ENCODE measurements at regions not wholly inside any gene's neighbourhood (a gene's known extent, or its start where the extent isn't known, plus 50 kb on each side); places are given as distances from the start of the nearest gene placed in this dataset.

- no peak for DNase-seq
- TF ChIP-seq CTCF (IDR thresholded peaks at IDR 0.05; ENCODE audit: low read depth, low read length, missing control alignments), result no peak
- H3K27ac ChIP-seq, result no peak overlapping the region
- H3K27me3 ChIP-seq (replicated peaks), result no peaks in the 10 kb centered on the region
- no peaks in the 10 kb centered on the region for H3K36me3 ChIP-seq (replicated peaks)
- in situ Hi-C loops (cut with HindIII; ENCODE audit: low pct_ligation_motif_present, low sequenced_read_pairs), result no loop called here
- no peak overlapping the region for H3K4me3 ChIP-seq (ENCODE audit: low read depth, low read length)
Observed at GRCh38 chr9:119765632-119766175, 396.5 kb upstream of the BRINP1 start.

GRCh38 chr9:119763260-119763659 lies 394.0 kb upstream of the BRINP1 start:
- no peak overlapping the region for H3K4me3 ChIP-seq (ENCODE audit: low read depth, low read length)
- TF ChIP-seq CTCF (IDR thresholded peaks at IDR 0.05; ENCODE audit: low read depth, low read length, missing control alignments), result no peak
- no peak for DNase-seq
- H3K27ac ChIP-seq, result no peak overlapping the region
- H3K36me3 ChIP-seq (replicated peaks), result no peaks in the 10 kb centered on the region
- in situ Hi-C loops (cut with HindIII; ENCODE audit: low pct_ligation_motif_present, low sequenced_read_pairs), result no loop called here
- H3K27me3 ChIP-seq (replicated peaks), result no peaks in the 10 kb centered on the region

GRCh38 chr9:119761812-119762211 lies 392.6 kb upstream of the BRINP1 start:
- DNase-seq, result no peak
- no peak for TF ChIP-seq CTCF (IDR thresholded peaks at IDR 0.05; ENCODE audit: low read depth, low read length, missing control alignments)

GRCh38 chr9:119758990-119759389 lies 389.8 kb upstream of the BRINP1 start:
- H3K4me3 ChIP-seq (ENCODE audit: low read depth, low read length), result no peak overlapping the region
- in situ Hi-C loops (cut with HindIII; ENCODE audit: low pct_ligation_motif_present, low sequenced_read_pairs), result no loop called here
- DNase-seq, result no peak
- no peak for TF ChIP-seq CTCF (IDR thresholded peaks at IDR 0.05; ENCODE audit: low read depth, low read length, missing control alignments)
- H3K27ac ChIP-seq, result no peak overlapping the region
- no peaks in the 10 kb centered on the region for H3K27me3 ChIP-seq (replicated peaks)
- no peaks in the 10 kb centered on the region for H3K36me3 ChIP-seq (replicated peaks)

More at GRCh38 chr9:119761812-119762211, 392.6 kb upstream of the BRINP1 start:
- H3K4me3 ChIP-seq (ENCODE audit: low read depth, low read length), result no peak overlapping the region
- H3K27me3 ChIP-seq (replicated peaks), result no peaks in the 10 kb centered on the region
- in situ Hi-C loops (cut with HindIII; ENCODE audit: low pct_ligation_motif_present, low sequenced_read_pairs), result no loop called here
- H3K27ac ChIP-seq, result no peak overlapping the region
- H3K36me3 ChIP-seq (replicated peaks), result no peaks in the 10 kb centered on the region

GRCh38 chr9:119758241-119758640 lies 389.0 kb upstream of the BRINP1 start:
- H3K27ac ChIP-seq, result no peak overlapping the region
- H3K27me3 ChIP-seq (replicated peaks), result no peaks in the 10 kb centered on the region
- H3K4me3 ChIP-seq (ENCODE audit: low read depth, low read length), result no peak overlapping the region
- no peak for DNase-seq
- TF ChIP-seq CTCF (IDR thresholded peaks at IDR 0.05; ENCODE audit: low read depth, low read length, missing control alignments), result no peak
- H3K36me3 ChIP-seq (replicated peaks), result no peaks in the 10 kb centered on the region
- in situ Hi-C loops (cut with HindIII; ENCODE audit: low pct_ligation_motif_present, low sequenced_read_pairs), result no loop called here

- DNase-seq, result no peak
- no peak for TF ChIP-seq CTCF (IDR thresholded peaks at IDR 0.05; ENCODE audit: low read depth, low read length, missing control alignments)
- H3K36me3 ChIP-seq (replicated peaks), result no peaks in the 10 kb centered on the region
- in situ Hi-C loops (cut with HindIII; ENCODE audit: low pct_ligation_motif_present, low sequenced_read_pairs), result no loop called here
- no peaks in the 10 kb centered on the region for H3K27me3 ChIP-seq (replicated peaks)
- no peak overlapping the region for H3K4me3 ChIP-seq (ENCODE audit: low read depth, low read length)
- H3K27ac ChIP-seq, result no peak overlapping the region
Observed at GRCh38 chr9:119739476-119739875, 370.2 kb upstream of the BRINP1 start.

All from brain microvascular endothelial cell (primary cell).